Upper lobe of left lung (tissue), 4 donors: ENCODE measurements at regions not wholly inside any gene's neighbourhood (a gene's known extent, or its start where the extent isn't known, plus 50 kb on each side); places are given as distances from the start of the nearest gene placed in this dataset.

Experiments
- POLR2A ChIP-seq, 4 donors: fragments of 450-650 bp; IDR thresholded peaks; one replicate each; pipeline ENCODE4 v1.5.1; 2016 to 2017; ENCODE audit warnings: antibody characterized with exemption in 4 of 4, mild to moderate bottlenecking in 2 of 4
- TF ChIP-seq, protein P1 (sequence below), 6 experiments: fragments of 450-650 bp in 4 of 6; fragments of 200-600 bp in 2 of 6; sonication (generic) in 2 of 6; IDR thresholded peaks; one replicate each; pipeline ENCODE4 v1.5.1; 2016 to 2019; ENCODE audit warnings: antibody characterized with exemption in 6 of 6

DNA sequence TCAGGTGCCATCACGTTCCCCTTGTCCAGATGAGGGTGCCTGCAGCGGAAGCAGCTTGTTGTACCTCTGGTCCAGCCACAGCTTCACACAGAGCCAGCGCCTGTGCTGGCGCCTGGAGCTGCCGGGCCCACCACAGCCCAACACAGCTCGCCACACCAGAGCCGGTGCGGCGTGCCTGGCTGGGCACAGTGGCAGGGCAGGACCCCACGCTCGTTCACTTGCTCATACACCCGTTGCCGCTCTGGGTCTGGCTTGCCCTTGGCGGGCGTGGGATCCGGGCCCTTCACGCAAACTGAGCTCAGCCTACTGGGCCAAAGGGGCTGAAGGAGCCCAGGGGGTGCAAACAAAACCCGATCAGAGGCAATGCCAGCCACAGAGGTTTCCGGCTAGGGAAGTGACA lies 492.5 kb upstream of the MANEA start:
- TF ChIP-seq, protein P1, sequence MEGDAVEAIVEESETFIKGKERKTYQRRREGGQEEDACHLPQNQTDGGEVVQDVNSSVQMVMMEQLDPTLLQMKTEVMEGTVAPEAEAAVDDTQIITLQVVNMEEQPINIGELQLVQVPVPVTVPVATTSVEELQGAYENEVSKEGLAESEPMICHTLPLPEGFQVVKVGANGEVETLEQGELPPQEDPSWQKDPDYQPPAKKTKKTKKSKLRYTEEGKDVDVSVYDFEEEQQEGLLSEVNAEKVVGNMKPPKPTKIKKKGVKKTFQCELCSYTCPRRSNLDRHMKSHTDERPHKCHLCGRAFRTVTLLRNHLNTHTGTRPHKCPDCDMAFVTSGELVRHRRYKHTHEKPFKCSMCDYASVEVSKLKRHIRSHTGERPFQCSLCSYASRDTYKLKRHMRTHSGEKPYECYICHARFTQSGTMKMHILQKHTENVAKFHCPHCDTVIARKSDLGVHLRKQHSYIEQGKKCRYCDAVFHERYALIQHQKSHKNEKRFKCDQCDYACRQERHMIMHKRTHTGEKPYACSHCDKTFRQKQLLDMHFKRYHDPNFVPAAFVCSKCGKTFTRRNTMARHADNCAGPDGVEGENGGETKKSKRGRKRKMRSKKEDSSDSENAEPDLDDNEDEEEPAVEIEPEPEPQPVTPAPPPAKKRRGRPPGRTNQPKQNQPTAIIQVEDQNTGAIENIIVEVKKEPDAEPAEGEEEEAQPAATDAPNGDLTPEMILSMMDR (IDR thresholded peaks at IDR 0.05), result no peak
- no peak for TF ChIP-seq POLR2A (IDR thresholded peaks at IDR 0.05)
